Erythroblast (primary cell): ENCODE measurements at regions not wholly inside any gene's neighbourhood (a gene's known extent, or its start where the extent isn't known, plus 50 kb on each side); places are given as distances from the start of the nearest gene placed in this dataset.

Experiments
- GATA1 ChIP-seq: IDR thresholded peaks from 2 replicates; pipeline ENCODE4 v1.6.1; 2011; ENCODE audit warnings: low read depth, mild to moderate bottlenecking, control low read depth, low read length, moderate library complexity
- POLR2A ChIP-seq: IDR thresholded peaks from 2 replicates; pipeline ENCODE4 v1.6.1; 2011; ENCODE audit warnings: mild to moderate bottlenecking, low read length

- TF ChIP-seq POLR2A = no peak
- TF ChIP-seq GATA1 = no peak
Observed at GRCh38 chr15:62250978-62251377, 85.9 kb upstream of the C2CD4B start.
